A549 (cell line): ENCODE measurements at regions not wholly inside any gene's neighbourhood (a gene's known extent, or its start where the extent isn't known, plus 50 kb on each side); places are given as distances from the start of the nearest gene placed in this dataset.

ENCODE experiments used
- ATAC-seq, 2 experiments: fragments of 200-7000 bp in 1 of 2; fragments of >200 bp in 1 of 2; cut with Nextera tagmentation in 1 of 2; cut with Tn5 transposase in 1 of 2; 3 replicates each; pipeline versions ENCODE4 v1.8.0 to v1.9.1; 2018 to 2020; ENCODE audit warnings: mild to moderate bottlenecking in 1 of 2, moderate library complexity in 1 of 2
- CTCF ChIA-PET: fragments of 300-600 bp; sonication (Branson Sonifier 250); formaldehyde crosslinking; extraction: SDS; loops from one replicate; lab custom pipeline; 2021; ENCODE audit warnings: antibody characterized with exemption, inconsistent platforms; lab: Yijun Ruan, JAX
- POLR2A ChIA-PET: fragments of 350-600 bp; formaldehyde crosslinking; extraction: SDS; loops from one replicate; lab custom pipeline; 2021; ENCODE audit warnings: antibody characterized with exemption, inconsistent platforms; lab: Yijun Ruan, JAX
- DNase-seq, 2 experiments: peaks; one replicate each; pipeline versions ENCODE4 v3.0.0 to v3.0.0-alpha.2; 2011 to 2016; ENCODE audit warnings: low read depth in 1 of 2, low spot score in 1 of 2
- FAIRE-seq: peaks from 2 replicates; lab custom pipeline; 2011; peaks lifted over from hg19 to GRCh38; lab: Jason Lieb, UNC
- H3K27ac ChIP-seq, 2 experiments: fragments of >200 bp; sonication (Bioruptor Twin); formaldehyde crosslinking; 3 replicates each; pipeline ENCODE4 v1.5.1; 2016 to 2017
- H3K4me1 ChIP-seq: fragments of >200 bp; sonication (Bioruptor Twin); formaldehyde crosslinking; 3 replicates; pipeline ENCODE4 v1.6.1; 2016
- H3K4me2 ChIP-seq: fragments of >200 bp; sonication (Bioruptor Twin); formaldehyde crosslinking; 3 replicates; pipeline ENCODE4 v1.6.1; 2016
- H3K4me3 ChIP-seq: fragments of >200 bp; sonication (Bioruptor Twin); formaldehyde crosslinking; 3 replicates; pipeline ENCODE4 v1.5.1; 2016
- H3K9me3 ChIP-seq: fragments of >200 bp; sonication (Bioruptor Twin); formaldehyde crosslinking; 3 replicates; pipeline ENCODE4 v1.6.1; 2016
- BCL3 ChIP-seq: fragments of >200 bp; sonication (Bioruptor Twin); formaldehyde crosslinking; IDR thresholded peaks from 3 replicates; pipeline ENCODE4 v1.6.1; 2016
- BHLHE40 ChIP-seq: IDR thresholded peaks from 2 replicates; pipeline ENCODE4 v1.6.1; 2012; ENCODE audit warnings: low read depth, low read length, inconsistent platforms
- CBX8 ChIP-seq: fragments of 200-600 bp; sonication (generic); IDR thresholded peaks from 2 replicates; pipeline ENCODE4 v1.6.1; 2016
- CHD4 ChIP-seq: fragments of 200-600 bp; sonication (generic); IDR thresholded peaks from 2 replicates; pipeline ENCODE4 v1.6.1; 2016; ENCODE audit warnings: antibody characterized with exemption, mild to moderate bottlenecking, borderline replicate concordance
- EP300 ChIP-seq, 2 experiments: fragments of >200 bp; sonication (Bioruptor Twin); formaldehyde crosslinking; IDR thresholded peaks; 2 replicates in 1 of 2; 3 replicates in 1 of 2; pipeline ENCODE4 v1.6.1; 2016 to 2017
- ESRRA ChIP-seq: fragments of 150-350 bp; IDR thresholded peaks from 2 replicates; pipeline ENCODE4 v1.6.1; 2014; ENCODE audit warnings: mild to moderate bottlenecking, low read length, borderline replicate concordance
- FOSL2 ChIP-seq, 2 experiments: fragments of 450-650 bp in 1 of 2; fragments of >200 bp in 1 of 2; sonication (Bioruptor Twin) in 1 of 2; formaldehyde crosslinking; IDR thresholded peaks; 2 replicates each; pipeline versions ENCODE4 v1.5.0 to v1.6.1; 2016 to 2020; ENCODE audit warnings: mild to moderate bottlenecking in 1 of 2, moderate library complexity in 1 of 2
- GATA3 ChIP-seq: IDR thresholded peaks from 2 replicates; pipeline ENCODE4 v1.6.1; 2012; ENCODE audit warnings: borderline replicate concordance
- HOXB13 ChIP-seq: fragments of 250-450 bp; sonication (Bioruptor Pico); IDR thresholded peaks from 2 replicates; pipeline ENCODE4 v1.5.0; 2020; ENCODE audit warnings: low read depth, mild to moderate bottlenecking, moderate library complexity
- HOXB5 ChIP-seq: fragments of 250-450 bp; sonication (Bioruptor Pico); IDR thresholded peaks from 2 replicates; pipeline ENCODE4 v1.5.0; 2020; ENCODE audit warnings: mild to moderate bottlenecking, moderate library complexity
- MAZ ChIP-seq: fragments of 150-350 bp; IDR thresholded peaks from 2 replicates; pipeline ENCODE4 v1.6.1; 2014; ENCODE audit warnings: antibody characterized with exemption, low read depth, low read length, borderline replicate concordance
- NFE2L2 ChIP-seq: fragments of 150-350 bp; conservative IDR thresholded peaks from 2 replicates; pipeline ENCODE4 v1.6.1; 2014; ENCODE audit warnings: low read length
- NR3C1 ChIP-seq: fragments of >200 bp; sonication (Bioruptor Twin); formaldehyde crosslinking; IDR thresholded peaks from 3 replicates; pipeline ENCODE4 v1.6.1; 2017
- RAD21 ChIP-seq, 2 experiments: fragments of >200 bp in 1 of 2; sonication (Bioruptor Twin) in 1 of 2; formaldehyde crosslinking in 1 of 2; IDR thresholded peaks in 1 of 2; conservative IDR thresholded peaks in 1 of 2; 2 replicates in 1 of 2; 3 replicates in 1 of 2; pipeline ENCODE4 v1.6.1; 2012 to 2018; ENCODE audit warnings: inconsistent platforms in 1 of 2
- RFX5 ChIP-seq: fragments of 450-650 bp; IDR thresholded peaks from 2 replicates; pipeline ENCODE4 v1.7.1; 2014; ENCODE audit warnings: antibody characterized with exemption, mild to moderate bottlenecking, moderate library complexity
- SREBF2 ChIP-seq: fragments of 450-650 bp; IDR thresholded peaks from 2 replicates; pipeline ENCODE4 v1.6.1; 2014; ENCODE audit warnings: mild to moderate bottlenecking, moderate library complexity
- ZNF302 ChIP-seq: fragments of 250-450 bp; sonication (Bioruptor Pico); IDR thresholded peaks from 2 replicates; pipeline ENCODE4 v1.9.0; 2021; ENCODE audit warnings: inconsistent platforms, mild to moderate bottlenecking, moderate library complexity
- ZSCAN20 ChIP-seq: fragments of 250-450 bp; sonication (Bioruptor Pico); IDR thresholded peaks from 2 replicates; pipeline ENCODE4 v1.8.0; 2022; ENCODE audit warnings: mild to moderate bottlenecking, moderate library complexity
- WGBS: methylation state at CpG from one replicate; pipeline ENCODE4 v1.1.6; 2017; ENCODE audit errors: missing lambda C conversion rate; 5-methylcytosine and 5-hydroxymethylcytosine counted together
- TF ChIP-seq, protein P1 (sequence below): fragments of 450-650 bp; IDR thresholded peaks from 2 replicates; pipeline ENCODE4 v1.6.1; 2014; ENCODE audit warnings: antibody characterized with exemption
- TF ChIP-seq, protein P2 (sequence below): fragments of >200 bp; sonication (Bioruptor Twin); formaldehyde crosslinking; IDR thresholded peaks from 2 replicates; pipeline ENCODE4 v1.6.1; 2016
- TF ChIP-seq, protein P3 (sequence below): IDR thresholded peaks from 2 replicates; pipeline ENCODE4 v1.6.1; 2012; ENCODE audit warnings: low read depth, borderline replicate concordance

- H3K4me3 ChIP-seq: no peak overlapping the region
- TF ChIP-seq RFX5 (no peak), ZNF302 (no peak), NFE2L2 (no peak), BHLHE40 (no peak)
- TF ChIP-seq, protein P1, sequence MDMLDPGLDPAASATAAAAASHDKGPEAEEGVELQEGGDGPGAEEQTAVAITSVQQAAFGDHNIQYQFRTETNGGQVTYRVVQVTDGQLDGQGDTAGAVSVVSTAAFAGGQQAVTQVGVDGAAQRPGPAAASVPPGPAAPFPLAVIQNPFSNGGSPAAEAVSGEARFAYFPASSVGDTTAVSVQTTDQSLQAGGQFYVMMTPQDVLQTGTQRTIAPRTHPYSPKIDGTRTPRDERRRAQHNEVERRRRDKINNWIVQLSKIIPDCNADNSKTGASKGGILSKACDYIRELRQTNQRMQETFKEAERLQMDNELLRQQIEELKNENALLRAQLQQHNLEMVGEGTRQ: no peak
- TF ChIP-seq, protein P2, sequence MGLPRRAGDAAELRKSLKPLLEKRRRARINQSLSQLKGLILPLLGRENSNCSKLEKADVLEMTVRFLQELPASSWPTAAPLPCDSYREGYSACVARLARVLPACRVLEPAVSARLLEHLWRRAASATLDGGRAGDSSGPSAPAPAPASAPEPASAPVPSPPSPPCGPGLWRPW: no peak
- no peak overlapping the region for H3K27ac ChIP-seq
- ATAC-seq: no peak
- no peak for DNase-seq
- no peaks in the 10 kb centered on the region for H3K4me1 ChIP-seq
- no peak overlapping the region for H3K4me2 ChIP-seq
- ChIA-PET CTCF (interaction anchor here (1.8 kb wide), 1 partner anchor 12 kb away, joined by 4 read pairs; no protein-coding TSS in a partner anchor), POLR2A (no interaction called here)
- WGBS: 58% methylated on average over 4 of the region's 4 CpGs
- no peaks in the 10 kb centered on the region for H3K9me3 ChIP-seq
- no peak for FAIRE-seq
Observed at GRCh38 chr16:80113873-80114574, 426.8 kb upstream of the DYNLRB2 start.

DNA sequence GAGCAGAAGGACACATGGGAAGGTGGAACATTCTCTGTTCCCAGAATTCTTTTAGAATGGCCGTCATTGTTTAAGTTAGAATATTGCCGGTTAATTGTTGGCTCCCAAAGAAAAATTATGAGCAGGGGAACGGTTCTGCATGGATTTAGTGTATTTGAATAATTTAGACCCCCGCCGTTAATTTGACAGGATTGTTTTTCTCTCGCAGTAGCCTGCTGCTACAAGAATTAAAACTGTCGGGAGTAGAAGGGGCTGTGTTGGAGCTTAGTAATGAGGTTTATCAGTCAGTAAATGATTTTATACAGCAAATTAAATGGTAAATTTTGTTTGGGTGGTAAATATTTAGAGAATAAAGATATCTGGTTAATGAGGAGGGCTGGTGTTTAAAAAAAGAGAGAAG, 431.2 kb upstream of the DYNLRB2 start:
- no peak for DNase-seq
- POLR2A ChIA-PET: no interaction called here
- TF ChIP-seq ZSCAN20 (CRISPR knock-in tag) (no peak), NR3C1 (no peak), CBX8 (no peak), MAZ (no peak), FOSL2 (IDR thresholded peaks at IDR 0.05) (no peak), FOSL2 (CRISPR knock-in tag; IDR thresholded peaks at IDR 0.05) (no peak), SREBF2 (no peak), NFE2L2 (no peak), ESRRA (no peak), HOXB5 (CRISPR knock-in tag) (no peak), BCL3 (no peak), BHLHE40 (no peak), GATA3 (no peak), CHD4 (no peak), RAD21 (conservative IDR thresholded peaks at IDR 0.05 in 1 of 2, IDR thresholded peaks at IDR 0.05 in 1 of 2) (no peak), EP300 (IDR thresholded peaks at IDR 0.05) (no peak), HOXB13 (CRISPR knock-in tag) (no peak)
- TF ChIP-seq, protein P2: no peak
- TF ChIP-seq, protein P1: no peak
- TF ChIP-seq, protein P3, sequence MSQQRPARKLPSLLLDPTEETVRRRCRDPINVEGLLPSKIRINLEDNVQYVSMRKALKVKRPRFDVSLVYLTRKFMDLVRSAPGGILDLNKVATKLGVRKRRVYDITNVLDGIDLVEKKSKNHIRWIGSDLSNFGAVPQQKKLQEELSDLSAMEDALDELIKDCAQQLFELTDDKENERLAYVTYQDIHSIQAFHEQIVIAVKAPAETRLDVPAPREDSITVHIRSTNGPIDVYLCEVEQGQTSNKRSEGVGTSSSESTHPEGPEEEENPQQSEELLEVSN: no peak
- TF ChIP-seq, all 56 proteins: peak for 0
- ATAC-seq: no peak
- no peak for FAIRE-seq
- H3K4me3 ChIP-seq: no peak overlapping the region
- no peak overlapping the region for H3K4me2 ChIP-seq
- H3K4me1 ChIP-seq: no peaks in the 10 kb centered on the region
- WGBS: 79% methylated on average over 7 of the region's 7 CpGs
- no peaks in the 10 kb centered on the region for H3K9me3 ChIP-seq
- CTCF ChIA-PET: no interaction called here
- H3K27ac ChIP-seq: no peak overlapping the region
